Neutrophil (primary cell): ENCODE measurements at regions not wholly inside any gene's neighbourhood (a gene's known extent, or its start where the extent isn't known, plus 50 kb on each side); places are given as distances from the start of the nearest gene placed in this dataset.

Experiments
- H3K27ac ChIP-seq: fragments of 200-600 bp; sonication (generic); 2 replicates; pipeline ENCODE4 v1.5.1; 2016; ENCODE audit warnings: mild to moderate bottlenecking, moderate library complexity
- H3K27me3 ChIP-seq: fragments of 200-600 bp; sonication (generic); 2 replicates; pipeline ENCODE4 v1.6.0; 2016; ENCODE audit warnings: mild to moderate bottlenecking
- H3K36me3 ChIP-seq: fragments of 200-600 bp; sonication (generic); 2 replicates; pipeline ENCODE4 v1.5.1; 2017
- H3K4me1 ChIP-seq, 2 experiments: fragments of 200-600 bp in 1 of 2; sonication (generic) in 1 of 2; 1 replicate in 1 of 2; 2 replicates in 1 of 2; pipeline versions ENCODE4 v1.5.1 to v1.6.1; 2013 to 2016; ENCODE audit warnings: low read depth in 1 of 2, low read length in 1 of 2, mild to moderate bottlenecking in 1 of 2, moderate library complexity in 1 of 2; ENCODE audit not compliant: control insufficient read depth in 1 of 2, insufficient read depth in 1 of 2
- H3K4me3 ChIP-seq, 2 experiments: fragments of 200-600 bp in 1 of 2; sonication (generic) in 1 of 2; 1 replicate in 1 of 2; 2 replicates in 1 of 2; pipeline ENCODE4 v1.5.1; 2013 to 2016; ENCODE audit warnings: low read depth in 1 of 2, low read length in 1 of 2, mild to moderate bottlenecking in 1 of 2, moderate library complexity in 1 of 2
- H3K9me3 ChIP-seq: fragments of 200-600 bp; sonication (generic); 2 replicates; pipeline ENCODE4 v1.5.1; 2016
- TF ChIP-seq, protein P1 (sequence below): fragments of 200-600 bp; sonication (generic); IDR thresholded peaks from 2 replicates; pipeline ENCODE4 v1.5.1; 2016; ENCODE audit warnings: antibody characterized with exemption

GRCh38 chr3:157840564-157840963 lies 265.7 kb downstream of the SHOX2 start:
- Histone ChIP-seq H3K36me3 (no peaks in the 10 kb centered on the region), H3K27me3 (no peaks in the 10 kb centered on the region), H3K27ac (no peak overlapping the region), H3K9me3 (no peaks in the 10 kb centered on the region), H3K4me3 (no peak overlapping the region), H3K4me1 (no peaks in the 10 kb centered on the region)
- TF ChIP-seq, protein P1, sequence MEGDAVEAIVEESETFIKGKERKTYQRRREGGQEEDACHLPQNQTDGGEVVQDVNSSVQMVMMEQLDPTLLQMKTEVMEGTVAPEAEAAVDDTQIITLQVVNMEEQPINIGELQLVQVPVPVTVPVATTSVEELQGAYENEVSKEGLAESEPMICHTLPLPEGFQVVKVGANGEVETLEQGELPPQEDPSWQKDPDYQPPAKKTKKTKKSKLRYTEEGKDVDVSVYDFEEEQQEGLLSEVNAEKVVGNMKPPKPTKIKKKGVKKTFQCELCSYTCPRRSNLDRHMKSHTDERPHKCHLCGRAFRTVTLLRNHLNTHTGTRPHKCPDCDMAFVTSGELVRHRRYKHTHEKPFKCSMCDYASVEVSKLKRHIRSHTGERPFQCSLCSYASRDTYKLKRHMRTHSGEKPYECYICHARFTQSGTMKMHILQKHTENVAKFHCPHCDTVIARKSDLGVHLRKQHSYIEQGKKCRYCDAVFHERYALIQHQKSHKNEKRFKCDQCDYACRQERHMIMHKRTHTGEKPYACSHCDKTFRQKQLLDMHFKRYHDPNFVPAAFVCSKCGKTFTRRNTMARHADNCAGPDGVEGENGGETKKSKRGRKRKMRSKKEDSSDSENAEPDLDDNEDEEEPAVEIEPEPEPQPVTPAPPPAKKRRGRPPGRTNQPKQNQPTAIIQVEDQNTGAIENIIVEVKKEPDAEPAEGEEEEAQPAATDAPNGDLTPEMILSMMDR, result no peak

DNA sequence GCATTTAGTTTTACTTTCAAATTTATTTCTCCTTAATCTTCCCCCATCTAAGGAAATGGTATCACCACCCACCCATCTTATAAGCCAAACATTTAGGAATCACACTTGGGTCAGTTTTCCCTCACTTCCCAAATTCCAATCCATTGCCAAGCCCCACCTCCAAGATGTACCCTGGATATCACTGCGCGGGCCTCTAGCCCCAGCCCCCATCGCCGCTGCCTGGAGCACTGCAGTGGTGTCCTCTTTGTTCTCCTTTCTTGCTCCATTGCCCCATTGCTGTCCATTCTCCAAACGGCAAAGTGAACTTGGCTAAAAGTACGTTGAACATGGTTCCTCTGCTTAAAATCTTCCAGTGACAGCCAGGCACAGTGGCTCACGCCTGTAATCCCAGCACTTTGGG lies 267.8 kb downstream of the SHOX2 start:
- H3K4me1 ChIP-seq, result no peaks in the 10 kb centered on the region
- no peaks in the 10 kb centered on the region for H3K36me3 ChIP-seq
- no peak overlapping the region for H3K27ac ChIP-seq
- TF ChIP-seq, protein P1, result no peak
- H3K9me3 ChIP-seq, result no peaks in the 10 kb centered on the region
- no peak overlapping the region for H3K4me3 ChIP-seq
- H3K27me3 ChIP-seq, result no peaks in the 10 kb centered on the region

DNA sequence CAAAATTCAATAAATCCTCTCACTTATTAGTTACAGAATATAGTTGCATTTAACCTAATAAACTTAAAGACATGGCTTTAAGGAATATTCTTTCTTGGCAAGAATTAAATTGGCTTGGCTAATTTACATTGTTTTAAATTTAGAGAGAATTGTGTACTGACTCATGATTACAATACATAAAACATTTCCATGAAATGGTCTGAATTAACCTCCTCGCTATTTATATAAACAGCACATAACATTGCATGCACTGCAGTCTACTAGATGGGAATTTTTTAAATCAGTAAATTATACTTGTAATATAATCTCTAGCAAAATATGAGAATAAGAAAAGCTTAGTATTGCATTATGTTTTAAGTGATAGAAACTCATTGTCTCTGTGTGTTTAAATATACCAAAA lies 268.9 kb downstream of the SHOX2 start:
- Histone ChIP-seq H3K4me3 (no peak overlapping the region), H3K9me3 (no peaks in the 10 kb centered on the region), H3K27ac (no peak overlapping the region), H3K4me1 (no peaks in the 10 kb centered on the region), H3K36me3 (no peaks in the 10 kb centered on the region), H3K27me3 (no peaks in the 10 kb centered on the region)
- TF ChIP-seq, protein P1, result no peak

- Histone ChIP-seq H3K27ac (no peak overlapping the region), H3K4me3 (no peak overlapping the region), H3K27me3 (no peaks in the 10 kb centered on the region), H3K4me1 (no peaks in the 10 kb centered on the region), H3K9me3 (no peaks in the 10 kb centered on the region), H3K36me3 (no peaks in the 10 kb centered on the region)
- TF ChIP-seq, protein P1, result no peak
Observed at GRCh38 chr3:157836022-157836421, 270.2 kb downstream of the SHOX2 start.

DNA sequence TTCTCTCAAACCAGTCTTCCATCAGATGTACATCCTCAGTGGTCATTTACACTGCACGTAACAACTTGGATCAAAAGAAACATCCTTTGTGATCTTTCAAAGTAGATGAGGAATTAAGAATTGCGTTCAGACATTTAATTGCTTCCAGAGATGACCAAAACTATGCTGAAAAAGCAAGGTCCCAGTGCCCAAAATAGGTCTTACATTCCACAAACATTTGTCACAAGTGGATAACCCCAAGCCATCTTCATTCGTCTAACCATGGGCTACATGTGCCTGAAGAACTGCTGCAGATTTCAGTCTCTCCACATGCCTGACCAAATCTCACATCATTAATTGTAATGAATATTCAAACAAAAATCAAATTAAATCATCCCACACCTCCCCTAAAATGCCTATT lies 273.6 kb downstream of the SHOX2 start:
- Histone ChIP-seq H3K27ac (no peak overlapping the region), H3K36me3 (no peaks in the 10 kb centered on the region), H3K27me3 (no peaks in the 10 kb centered on the region), H3K4me1 (no peaks in the 10 kb centered on the region), H3K4me3 (no peak overlapping the region), H3K9me3 (no peaks in the 10 kb centered on the region)
- TF ChIP-seq, protein P1, result no peak
